H1 (cell line): ENCODE measurements at regions not wholly inside any gene's neighbourhood (a gene's known extent, or its start where the extent isn't known, plus 50 kb on each side); places are given as distances from the start of the nearest gene placed in this dataset.

Experiments used
- CBX5 ChIP-seq: fragments of 300-800, 300-1000 bp; sonication (generic); IDR thresholded peaks from 2 replicates; pipeline ENCODE4 v1.7.1; 2016; ENCODE audit warnings: antibody characterized with exemption, low read length, low read depth
- CEBPB ChIP-seq: IDR thresholded peaks from 2 replicates; pipeline ENCODE4 v1.6.1; 2012; ENCODE audit warnings: low read depth, low read length
- CHD1 ChIP-seq: IDR thresholded peaks from 2 replicates; pipeline ENCODE4 v1.6.1; 2012; ENCODE audit warnings: low read depth, low read length, improper control_type of control experiment
- RBBP5 ChIP-seq: IDR thresholded peaks from 2 replicates; pipeline ENCODE4 v1.7.1; 2012; ENCODE audit warnings: low read depth, mild to moderate bottlenecking, inconsistent platforms, low read length, moderate library complexity, borderline replicate concordance
- SIRT6 ChIP-seq: IDR thresholded peaks from one replicate; pipeline ENCODE4 v1.7.1; 2012; ENCODE audit warnings: low read length, inconsistent platforms
- SP1 ChIP-seq: IDR thresholded peaks from 2 replicates; pipeline ENCODE4 v1.6.1; 2011; ENCODE audit warnings: low read depth, low read length
- TF ChIP-seq, protein P1 (sequence below), 3 experiments: IDR thresholded peaks; 1 replicate in 2 of 3; 2 replicates in 1 of 3; pipeline versions ENCODE4 v1.5.1 to v1.6.1; 2011; ENCODE audit warnings: low read length in 3 of 3, mild to moderate bottlenecking in 3 of 3, inconsistent platforms in 2 of 3, low read depth in 1 of 3, moderate library complexity in 1 of 3; ENCODE audit not compliant: insufficient read depth in 1 of 3; ENCODE audit errors: control extremely low read depth in 1 of 3

- TF ChIP-seq, protein P1, sequence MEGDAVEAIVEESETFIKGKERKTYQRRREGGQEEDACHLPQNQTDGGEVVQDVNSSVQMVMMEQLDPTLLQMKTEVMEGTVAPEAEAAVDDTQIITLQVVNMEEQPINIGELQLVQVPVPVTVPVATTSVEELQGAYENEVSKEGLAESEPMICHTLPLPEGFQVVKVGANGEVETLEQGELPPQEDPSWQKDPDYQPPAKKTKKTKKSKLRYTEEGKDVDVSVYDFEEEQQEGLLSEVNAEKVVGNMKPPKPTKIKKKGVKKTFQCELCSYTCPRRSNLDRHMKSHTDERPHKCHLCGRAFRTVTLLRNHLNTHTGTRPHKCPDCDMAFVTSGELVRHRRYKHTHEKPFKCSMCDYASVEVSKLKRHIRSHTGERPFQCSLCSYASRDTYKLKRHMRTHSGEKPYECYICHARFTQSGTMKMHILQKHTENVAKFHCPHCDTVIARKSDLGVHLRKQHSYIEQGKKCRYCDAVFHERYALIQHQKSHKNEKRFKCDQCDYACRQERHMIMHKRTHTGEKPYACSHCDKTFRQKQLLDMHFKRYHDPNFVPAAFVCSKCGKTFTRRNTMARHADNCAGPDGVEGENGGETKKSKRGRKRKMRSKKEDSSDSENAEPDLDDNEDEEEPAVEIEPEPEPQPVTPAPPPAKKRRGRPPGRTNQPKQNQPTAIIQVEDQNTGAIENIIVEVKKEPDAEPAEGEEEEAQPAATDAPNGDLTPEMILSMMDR (IDR thresholded peaks at IDR 0.05; ENCODE audit: control extremely low read depth in 1 of 3, insufficient read depth in 1 of 3, low read depth in 1 of 3, low read length in 3 of 3): no peak
- TF ChIP-seq SP1: no peak
- no peak for TF ChIP-seq RBBP5
- no peak for TF ChIP-seq SIRT6
- TF ChIP-seq CBX5: no peak
- no peak for TF ChIP-seq CHD1
- no peak for TF ChIP-seq CEBPB
Observed at GRCh38 chr7:426510-426909, 93.1 kb downstream of the PDGFA start (continued).
